Naive B cell (primary cell): ENCODE measurements at regions not wholly inside any gene's neighbourhood (a gene's known extent, or its start where the extent isn't known, plus 50 kb on each side); places are given as distances from the start of the nearest gene placed in this dataset.

ENCODE experiments used
- ATAC-seq, 2 donors: fragments of 150-1000 bp; cut with Tn5 transposase; 2 replicates each; pipeline ENCODE4 v1.10.0; 2021; ENCODE audit warnings: low read depth in 2 of 2, mild to moderate bottlenecking in 2 of 2, moderate library complexity in 2 of 2
- DNase-seq: peaks from one replicate; pipeline ENCODE4 v3.0.0; 2022
- H3K27ac Mint-ChIP-seq, 6 donors: one replicate each; pipeline ENCODE4 v1.8.0; 2020 to 2022; ENCODE audit warnings: mild to moderate bottlenecking in 6 of 6, mixed read lengths in 6 of 6, moderate library complexity in 5 of 6, inconsistent platforms in 2 of 6
- H3K27me3 Mint-ChIP-seq, 3 donors: one replicate each; pipeline ENCODE4 v1.8.0; 2021 to 2022; ENCODE audit warnings: mixed read lengths in 3 of 3, mild to moderate bottlenecking in 1 of 3
- H3K36me3 Mint-ChIP-seq, 2 donors: one replicate each; pipeline ENCODE4 v1.8.0; 2020 to 2022; ENCODE audit warnings: mixed read lengths in 2 of 2, inconsistent platforms in 1 of 2, mild to moderate bottlenecking in 1 of 2
- H3K4me1 Mint-ChIP-seq, 3 donors: one replicate each; pipeline ENCODE4 v1.8.0; 2020 to 2022; ENCODE audit warnings: mixed read lengths in 3 of 3, inconsistent platforms in 1 of 3, mild to moderate bottlenecking in 1 of 3, moderate library complexity in 1 of 3
- H3K4me3 Mint-ChIP-seq, 8 donors: one replicate each; pipeline ENCODE4 v1.8.0; 2020 to 2022; ENCODE audit warnings: mild to moderate bottlenecking in 8 of 8, mixed read lengths in 8 of 8, moderate library complexity in 8 of 8, inconsistent platforms in 2 of 8
- H3K9me3 Mint-ChIP-seq, 7 donors: one replicate each; pipeline ENCODE4 v1.8.0; 2020 to 2022; ENCODE audit warnings: mixed read lengths in 7 of 7, mild to moderate bottlenecking in 5 of 7, inconsistent platforms in 2 of 7, moderate library complexity in 1 of 7

DNA sequence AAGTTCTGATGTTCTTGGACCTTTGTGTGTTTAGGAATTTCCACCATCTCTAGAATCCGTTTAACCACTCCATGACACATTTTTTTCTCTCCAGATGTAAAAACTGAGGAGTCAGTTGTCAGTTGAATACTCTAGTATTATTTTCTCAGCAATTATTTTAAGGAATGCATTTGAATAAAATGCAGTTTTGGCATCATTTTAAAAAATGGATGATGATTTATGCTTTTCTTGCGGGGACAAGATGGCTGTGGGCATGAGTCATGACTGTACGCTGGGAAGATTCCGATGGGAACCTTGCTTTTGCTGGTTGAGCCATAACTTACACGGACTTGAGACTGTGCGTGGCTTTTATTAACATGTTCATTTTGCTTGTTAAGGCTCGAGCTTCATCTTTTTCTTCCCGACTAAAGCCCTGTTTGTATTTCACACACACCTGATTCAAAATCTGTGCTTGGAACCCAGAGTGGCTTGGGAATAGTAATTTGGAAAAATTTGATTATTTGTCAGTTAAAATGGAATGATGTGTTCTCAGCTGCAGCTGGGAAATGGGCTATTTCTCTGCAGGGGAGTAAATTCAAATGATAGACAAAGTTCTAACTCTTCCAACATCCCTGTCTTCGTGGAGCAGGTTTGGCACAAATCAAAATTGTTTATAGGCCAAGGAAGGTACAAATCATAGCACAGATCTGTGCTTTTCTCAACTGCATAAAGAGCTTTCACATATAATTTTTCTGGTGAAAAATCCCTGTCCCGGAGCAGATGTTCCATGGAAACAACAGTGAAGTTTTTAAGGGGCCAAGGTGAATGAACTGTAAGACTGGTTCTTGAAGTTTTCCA lies 470.5 kb upstream of the JAG1 start:
- Mint-ChIP-seq H3K9me3 (peaks cover 0 to 12% (median 3%) of the 10 kb centered on the region in 7 donors), H3K4me3 (no peak overlapping the region)
- DNase-seq: no peak

DNA sequence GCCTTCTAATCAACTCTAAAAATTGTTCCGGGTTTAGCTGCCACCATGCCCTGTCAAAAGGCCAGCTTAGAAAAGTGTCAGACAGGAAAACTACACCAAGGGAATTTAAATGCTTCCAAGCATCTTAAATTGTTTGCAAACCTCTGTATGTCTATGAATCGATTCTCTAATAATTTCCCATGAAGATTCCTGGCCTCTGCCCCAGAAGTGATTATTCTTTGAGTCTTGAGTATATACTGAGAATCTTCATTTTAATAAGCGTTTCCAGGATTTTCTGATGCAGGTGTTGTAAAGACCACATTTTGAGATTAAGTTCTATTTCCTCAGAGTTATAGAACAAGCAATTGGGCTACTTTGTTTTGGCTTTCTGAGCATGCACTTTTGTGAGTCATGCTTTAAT lies 471.8 kb upstream of the JAG1 start:
- Mint-ChIP-seq H3K4me1 (no peaks in the 10 kb centered on the region), H3K9me3 (peaks cover 0 to 10% (median 3%) of the 10 kb centered on the region in 7 donors), H3K27me3 (peaks cover 0 to 4% (median 0%) of the 10 kb centered on the region in 3 donors), H3K36me3 (no peaks in the 10 kb centered on the region), H3K4me3 (no peak overlapping the region), H3K27ac (no peak overlapping the region)
- DNase-seq: no peak
- ATAC-seq: no peak

More for the DNA sequence above, 470.5 kb upstream of the JAG1 start:
- ATAC-seq: no peak
- Mint-ChIP-seq H3K27ac (no peak overlapping the region), H3K36me3 (no peaks in the 10 kb centered on the region), H3K4me1 (no peaks in the 10 kb centered on the region), H3K27me3 (peaks cover 0 to 4% (median 0%) of the 10 kb centered on the region in 3 donors)

DNA sequence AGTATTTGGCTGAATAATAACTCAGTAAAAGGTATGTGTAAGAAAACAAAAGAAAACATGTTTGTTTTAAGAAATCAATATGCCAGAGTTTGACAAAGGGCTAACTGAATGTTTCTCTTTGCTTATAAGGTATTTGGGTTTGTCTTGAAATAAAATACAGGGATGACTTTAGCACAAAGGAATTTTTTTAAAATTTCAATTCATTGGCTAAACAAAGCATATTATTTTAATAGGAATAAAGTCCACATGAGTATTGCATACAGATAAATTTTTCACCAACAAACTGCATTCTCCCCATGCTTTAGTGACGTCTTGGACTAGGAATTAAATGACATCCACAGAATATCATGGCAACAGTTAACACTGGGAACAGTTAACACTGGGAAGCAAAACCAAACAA lies 480.0 kb upstream of the JAG1 start:
- Mint-ChIP-seq H3K4me3 (no peak overlapping the region), H3K27ac (no peak overlapping the region), H3K36me3 (no peaks in the 10 kb centered on the region), H3K4me1 (no peaks in the 10 kb centered on the region), H3K9me3 (no peaks in the 10 kb centered on the region), H3K27me3 (peaks cover 0 to 10% (median 0%) of the 10 kb centered on the region in 3 donors)
- ATAC-seq (no peak), DNase-seq (no peak)

GRCh38 chr20:11155156-11155756 lies 481.5 kb upstream of the JAG1 start:
- ATAC-seq: no peak
- H3K4me3 Mint-ChIP-seq: no peak overlapping the region
- no peaks in the 10 kb centered on the region for H3K4me1 Mint-ChIP-seq

GRCh38 chr20:11156922-11157321 lies 483.1 kb upstream of the JAG1 start:
- Mint-ChIP-seq H3K4me3 (no peak overlapping the region), H3K27me3 (peaks cover 0 to 10% (median 0%) of the 10 kb centered on the region in 3 donors), H3K9me3 (no peaks in the 10 kb centered on the region), H3K4me1 (no peaks in the 10 kb centered on the region), H3K27ac (no peak overlapping the region), H3K36me3 (no peaks in the 10 kb centered on the region)
- DNase-seq: no peak
- no peak for ATAC-seq

More at GRCh38 chr20:11155156-11155756, 481.5 kb upstream of the JAG1 start:
- Mint-ChIP-seq H3K27me3 (peaks cover 0 to 10% (median 0%) of the 10 kb centered on the region in 3 donors), H3K27ac (no peak overlapping the region), H3K36me3 (no peaks in the 10 kb centered on the region), H3K9me3 (no peaks in the 10 kb centered on the region)
- no peak for DNase-seq

GRCh38 chr20:11158146-11158545 lies 484.3 kb upstream of the JAG1 start:
- Mint-ChIP-seq H3K36me3 (no peaks in the 10 kb centered on the region), H3K27ac (no peak overlapping the region), H3K27me3 (peaks cover 0 to 10% (median 0%) of the 10 kb centered on the region in 3 donors), H3K4me1 (no peaks in the 10 kb centered on the region), H3K4me3 (no peak overlapping the region), H3K9me3 (peaks cover 0 to 6% (median 0%) of the 10 kb centered on the region in 7 donors)
- DNase-seq: no peak
- ATAC-seq: no peak

DNA sequence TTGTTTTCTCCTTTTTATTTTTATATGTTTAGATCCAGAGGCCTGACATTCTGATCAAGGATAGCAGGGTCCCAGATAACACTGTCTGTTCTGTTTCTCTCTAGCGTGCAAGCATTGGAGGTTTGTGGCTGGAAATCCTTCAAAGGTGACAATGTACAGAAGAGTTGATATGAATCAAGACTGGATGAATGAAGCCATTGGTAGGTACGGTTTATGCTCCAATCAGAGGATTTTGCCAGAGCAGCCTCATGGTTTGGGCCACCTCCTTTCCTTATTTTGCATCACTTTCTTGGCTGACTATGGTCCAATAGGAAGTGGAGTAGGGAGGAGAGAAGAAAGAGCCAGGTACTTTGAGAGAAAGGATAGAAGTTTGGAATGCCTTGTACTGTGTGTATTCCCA lies 484.8 kb upstream of the JAG1 start:
- ATAC-seq: no peak
- no peak overlapping the region for H3K4me3 Mint-ChIP-seq
- no peak for DNase-seq
- no peaks in the 10 kb centered on the region for H3K36me3 Mint-ChIP-seq
- H3K27me3 Mint-ChIP-seq: peaks cover 0 to 13% (median 0%) of the 10 kb centered on the region in 3 donors
- H3K4me1 Mint-ChIP-seq: no peaks in the 10 kb centered on the region
- peaks cover 0 to 6% (median 0%) of the 10 kb centered on the region in 7 donors for H3K9me3 Mint-ChIP-seq
- no peak overlapping the region for H3K27ac Mint-ChIP-seq

DNA sequence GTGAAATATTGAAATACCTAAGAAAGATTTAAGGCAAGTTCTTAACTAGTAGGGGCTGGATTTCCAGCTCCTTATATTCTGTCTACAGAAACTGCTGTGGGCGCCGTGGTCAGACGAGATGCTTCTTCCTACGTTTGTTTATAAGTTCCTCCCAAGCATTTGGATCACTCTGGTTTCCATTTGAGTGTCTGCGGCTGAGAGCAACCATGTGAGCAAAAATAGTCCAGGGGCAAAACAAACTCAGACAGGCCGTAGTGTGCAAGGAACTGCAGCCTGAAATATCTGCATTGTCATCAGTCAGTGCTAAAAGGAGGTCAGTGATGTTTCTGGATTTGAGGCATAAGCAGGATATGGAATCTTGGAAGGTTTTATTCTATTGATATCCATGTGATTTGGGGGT lies 485.9 kb upstream of the JAG1 start:
- no peaks in the 10 kb centered on the region for H3K36me3 Mint-ChIP-seq
- no peaks in the 10 kb centered on the region for H3K4me1 Mint-ChIP-seq
- H3K27me3 Mint-ChIP-seq: peaks cover 0 to 7% (median 0%) of the 10 kb centered on the region in 3 donors
- H3K27ac Mint-ChIP-seq: no peak overlapping the region
- ATAC-seq (no peak), DNase-seq (no peak)
- H3K9me3 Mint-ChIP-seq: peaks cover 0 to 10% (median 2%) of the 10 kb centered on the region in 7 donors
- no peak overlapping the region for H3K4me3 Mint-ChIP-seq

DNA sequence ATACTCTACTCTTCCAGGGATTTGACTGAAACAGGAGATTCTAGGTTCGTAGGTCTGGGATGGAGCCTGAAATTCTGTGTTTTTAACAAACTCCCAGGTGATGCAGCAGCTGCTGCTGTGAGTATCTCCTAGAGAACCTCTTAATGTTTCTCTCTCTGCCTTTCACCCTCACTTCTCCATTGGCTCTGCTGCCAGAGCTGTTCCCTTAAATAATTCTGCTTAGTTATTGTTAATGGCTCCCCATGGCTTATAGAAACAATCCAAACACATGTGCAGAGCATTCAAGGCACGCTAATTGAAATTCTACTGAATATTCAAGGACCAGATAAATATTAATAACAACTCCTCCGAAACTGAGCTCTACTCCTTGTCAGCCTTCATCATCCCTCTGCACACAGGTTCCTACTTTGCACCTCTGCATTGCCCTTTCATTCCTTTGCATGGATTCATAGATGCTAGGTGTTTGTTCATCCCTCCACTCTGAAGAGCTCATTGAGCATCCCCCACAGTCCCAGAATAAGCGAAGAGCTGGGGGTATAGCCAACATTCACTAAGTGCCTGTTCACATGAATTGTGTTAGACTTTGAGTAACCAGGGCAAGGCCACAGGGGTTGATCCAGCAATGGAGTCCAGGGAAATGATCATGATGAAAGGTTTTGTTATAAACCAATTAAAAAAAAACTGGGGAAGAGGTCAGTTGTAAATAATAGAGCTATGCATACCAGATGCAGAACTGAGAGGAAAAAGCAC lies 488.4 kb upstream of the JAG1 start:
- peaks cover 0 to 10% (median 2%) of the 10 kb centered on the region in 7 donors for H3K9me3 Mint-ChIP-seq
- H3K36me3 Mint-ChIP-seq: no peaks in the 10 kb centered on the region
- H3K4me1 Mint-ChIP-seq: no peaks in the 10 kb centered on the region
- DNase-seq (no peak), ATAC-seq (no peak)
- H3K4me3 Mint-ChIP-seq: no peak overlapping the region
- peaks cover 0 to 11% (median 0%) of the 10 kb centered on the region in 3 donors for H3K27me3 Mint-ChIP-seq
- no peak overlapping the region for H3K27ac Mint-ChIP-seq

- peaks cover 0 to 10% (median 2%) of the 10 kb centered on the region in 7 donors for H3K9me3 Mint-ChIP-seq
- H3K27me3 Mint-ChIP-seq: peaks cover 0 to 7% (median 0%) of the 10 kb centered on the region in 3 donors
- ATAC-seq (no peak), DNase-seq (no peak)
- H3K4me1 Mint-ChIP-seq: no peaks in the 10 kb centered on the region
- H3K27ac Mint-ChIP-seq: no peak overlapping the region
- H3K4me3 Mint-ChIP-seq: no peak overlapping the region
- no peaks in the 10 kb centered on the region for H3K36me3 Mint-ChIP-seq
These were observed 492.0 kb upstream of the JAG1 start for GRCh38 chr20:11165789-11166188.

DNA sequence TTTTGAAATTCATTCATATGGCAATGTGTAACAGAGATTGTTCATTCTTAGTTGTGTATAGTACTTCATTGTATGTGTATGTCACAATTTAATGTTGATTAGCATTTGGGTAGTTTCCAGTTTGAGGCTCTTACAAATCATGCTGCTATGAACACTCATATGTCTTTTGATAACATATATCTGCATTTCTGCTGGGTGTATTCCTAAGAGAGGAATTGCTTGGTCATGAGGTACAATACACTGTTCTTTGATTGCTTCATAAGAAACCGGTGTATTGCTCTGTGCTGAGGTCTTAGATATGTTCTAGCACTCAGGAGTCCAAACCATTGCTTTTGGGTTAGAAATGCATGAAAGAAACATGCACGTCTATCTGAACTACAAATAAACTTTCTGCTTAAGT lies 492.9 kb upstream of the JAG1 start:
- H3K27me3 Mint-ChIP-seq: peaks cover 0 to 7% (median 0%) of the 10 kb centered on the region in 3 donors
- H3K4me3 Mint-ChIP-seq: no peak overlapping the region
- no peak for DNase-seq
- ATAC-seq: no peak
- no peaks in the 10 kb centered on the region for H3K4me1 Mint-ChIP-seq
- no peaks in the 10 kb centered on the region for H3K36me3 Mint-ChIP-seq
- peaks cover 0 to 10% (median 2%) of the 10 kb centered on the region in 7 donors for H3K9me3 Mint-ChIP-seq
- H3K27ac Mint-ChIP-seq: no peak overlapping the region

DNA sequence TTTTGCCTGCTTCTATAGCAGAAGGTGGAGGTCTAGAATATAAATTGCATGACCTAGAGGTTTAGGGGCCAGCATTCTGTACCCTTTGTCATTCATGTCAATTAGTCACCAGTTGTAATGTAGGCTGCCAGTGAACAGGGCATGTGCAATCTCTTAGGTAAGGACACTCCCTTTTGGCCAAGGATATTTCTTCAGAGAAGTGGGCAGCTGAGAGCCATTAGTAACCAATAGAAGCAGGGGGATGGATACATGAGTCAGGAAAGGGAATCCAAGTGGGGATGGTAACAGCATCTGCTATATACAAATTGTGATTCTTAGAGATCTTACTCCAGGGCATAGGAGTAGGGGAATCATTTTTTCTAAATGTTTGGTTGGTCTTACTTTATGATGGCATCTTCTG lies 494.2 kb upstream of the JAG1 start:
- H3K36me3 Mint-ChIP-seq: no peaks in the 10 kb centered on the region
- H3K9me3 Mint-ChIP-seq: peaks cover 0 to 4% (median 2%) of the 10 kb centered on the region in 7 donors
- H3K4me1 Mint-ChIP-seq: no peaks in the 10 kb centered on the region
- DNase-seq (no peak), ATAC-seq (no peak)
- no peak overlapping the region for H3K27ac Mint-ChIP-seq
- H3K4me3 Mint-ChIP-seq: no peak overlapping the region
- peaks cover 0 to 7% (median 0%) of the 10 kb centered on the region in 3 donors for H3K27me3 Mint-ChIP-seq

DNA sequence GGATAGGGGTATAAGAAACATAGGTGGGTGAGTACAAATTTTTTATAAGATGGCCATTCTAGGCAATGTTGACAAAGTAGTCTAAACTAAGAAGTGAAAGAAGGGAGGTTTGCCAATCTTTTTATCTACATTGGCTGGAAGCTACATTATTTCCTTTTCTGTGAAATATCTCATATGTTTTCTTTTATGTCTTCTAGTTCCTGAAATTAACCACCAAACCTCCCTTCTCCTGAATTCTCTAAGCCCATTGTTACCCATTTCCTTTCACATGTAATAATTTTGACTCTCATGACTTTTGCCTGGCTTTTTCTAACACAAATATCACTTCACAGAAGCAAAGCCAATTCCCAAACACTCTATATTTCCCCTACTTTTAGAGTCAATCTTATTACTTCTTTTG lies 496.2 kb upstream of the JAG1 start:
- H3K27me3 Mint-ChIP-seq: peaks cover 0 to 4% (median 0%) of the 10 kb centered on the region in 3 donors
- no peaks in the 10 kb centered on the region for H3K36me3 Mint-ChIP-seq
- ATAC-seq (no peak), DNase-seq (no peak)
- H3K4me1 Mint-ChIP-seq: no peaks in the 10 kb centered on the region
- H3K4me3 Mint-ChIP-seq: no peak overlapping the region
- peaks cover 0 to 1% (median 0%) of the 10 kb centered on the region in 7 donors for H3K9me3 Mint-ChIP-seq
- no peak overlapping the region for H3K27ac Mint-ChIP-seq
